Parathyroid adenoma (tissue), 2 donors: ENCODE measurements at regions not wholly inside any gene's neighbourhood (a gene's known extent, or its start where the extent isn't known, plus 50 kb on each side); places are given as distances from the start of the nearest gene placed in this dataset.

Experiments used
- H2AFZ ChIP-seq: fragments of 300-600 bp; sonication (generic); one replicate; pipeline ENCODE4 v1.7.0; 2017; ENCODE audit warnings: antibody characterized with exemption, mild to moderate bottlenecking
- H3K27ac ChIP-seq: fragments of 300-600 bp; sonication (generic); one replicate; pipeline ENCODE4 v1.7.0; 2017
- H3K27me3 ChIP-seq: fragments of 300-600 bp; sonication (generic); one replicate; pipeline ENCODE4 v1.7.0; 2017; ENCODE audit warnings: low read length; ENCODE audit not compliant: control insufficient read depth, insufficient read depth
- H3K36me3 ChIP-seq: fragments of 300-600 bp; sonication (generic); one replicate; pipeline ENCODE4 v1.7.0; 2017; ENCODE audit warnings: low read length; ENCODE audit not compliant: control insufficient read depth, insufficient read depth
- H3K4me1 ChIP-seq: fragments of 300-600 bp; sonication (generic); one replicate; pipeline ENCODE4 v1.7.0; 2017; ENCODE audit warnings: control low read depth
- H3K4me2 ChIP-seq: fragments of 300-600 bp; sonication (generic); one replicate; pipeline ENCODE4 v1.7.0; 2017; ENCODE audit warnings: low read length
- H3K4me3 ChIP-seq: fragments of 300-600 bp; sonication (generic); one replicate; pipeline ENCODE4 v1.7.0; 2017; ENCODE audit warnings: low read depth, low read length
- H3K79me2 ChIP-seq: fragments of 300-600 bp; sonication (generic); one replicate; pipeline ENCODE4 v1.7.0; 2017; ENCODE audit warnings: control low read depth
- H3K9ac ChIP-seq: fragments of 300-600 bp; sonication (generic); one replicate; pipeline ENCODE4 v1.7.0; 2017; ENCODE audit warnings: mild to moderate bottlenecking
- H3K9me3 ChIP-seq: fragments of 300-600 bp; sonication (generic); one replicate; pipeline ENCODE4 v1.7.0; 2017; ENCODE audit warnings: low read length; ENCODE audit not compliant: control insufficient read depth
- TF ChIP-seq, protein P1 (sequence below): fragments of 300-600 bp; sonication (generic); IDR thresholded peaks from one replicate; pipeline ENCODE4 v1.7.0; 2017; ENCODE audit warnings: antibody characterized with exemption, mild to moderate bottlenecking
- donor health status: primary hyperparathyroidism.

DNA sequence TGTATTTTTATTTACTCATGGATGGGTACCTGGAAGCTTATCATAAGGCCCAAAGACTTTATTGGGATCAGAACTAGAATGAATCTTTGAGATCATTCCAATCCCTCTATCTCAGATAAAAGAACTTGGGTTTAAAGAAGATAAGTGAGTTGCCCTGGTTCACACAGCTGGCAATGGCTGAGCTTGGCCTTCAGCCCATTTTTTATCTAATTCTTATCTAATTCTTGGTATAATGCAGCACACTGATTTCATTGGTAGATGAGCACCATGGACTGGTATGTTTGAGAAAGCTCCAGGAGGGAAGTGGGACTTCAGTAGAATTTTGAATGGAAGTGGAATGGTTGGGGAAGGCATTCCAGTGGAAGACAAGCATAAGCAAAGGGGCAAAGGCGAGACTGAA is 558.9 kb downstream of the REEP3 start:
- H3K9ac ChIP-seq = no peak overlapping the region
- no peak overlapping the region for H3K4me2 ChIP-seq
- H3K27ac ChIP-seq = no peak overlapping the region
- H2AFZ ChIP-seq = no peak overlapping the region
- no peaks in the 10 kb centered on the region for H3K4me1 ChIP-seq
- H3K27me3 ChIP-seq = no peaks in the 10 kb centered on the region
- no peak overlapping the region for H3K4me3 ChIP-seq
- TF ChIP-seq, protein P1, sequence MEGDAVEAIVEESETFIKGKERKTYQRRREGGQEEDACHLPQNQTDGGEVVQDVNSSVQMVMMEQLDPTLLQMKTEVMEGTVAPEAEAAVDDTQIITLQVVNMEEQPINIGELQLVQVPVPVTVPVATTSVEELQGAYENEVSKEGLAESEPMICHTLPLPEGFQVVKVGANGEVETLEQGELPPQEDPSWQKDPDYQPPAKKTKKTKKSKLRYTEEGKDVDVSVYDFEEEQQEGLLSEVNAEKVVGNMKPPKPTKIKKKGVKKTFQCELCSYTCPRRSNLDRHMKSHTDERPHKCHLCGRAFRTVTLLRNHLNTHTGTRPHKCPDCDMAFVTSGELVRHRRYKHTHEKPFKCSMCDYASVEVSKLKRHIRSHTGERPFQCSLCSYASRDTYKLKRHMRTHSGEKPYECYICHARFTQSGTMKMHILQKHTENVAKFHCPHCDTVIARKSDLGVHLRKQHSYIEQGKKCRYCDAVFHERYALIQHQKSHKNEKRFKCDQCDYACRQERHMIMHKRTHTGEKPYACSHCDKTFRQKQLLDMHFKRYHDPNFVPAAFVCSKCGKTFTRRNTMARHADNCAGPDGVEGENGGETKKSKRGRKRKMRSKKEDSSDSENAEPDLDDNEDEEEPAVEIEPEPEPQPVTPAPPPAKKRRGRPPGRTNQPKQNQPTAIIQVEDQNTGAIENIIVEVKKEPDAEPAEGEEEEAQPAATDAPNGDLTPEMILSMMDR = no peak
- no peaks in the 10 kb centered on the region for H3K36me3 ChIP-seq
- no peaks in the 10 kb centered on the region for H3K79me2 ChIP-seq
- H3K9me3 ChIP-seq = no peaks in the 10 kb centered on the region

DNA sequence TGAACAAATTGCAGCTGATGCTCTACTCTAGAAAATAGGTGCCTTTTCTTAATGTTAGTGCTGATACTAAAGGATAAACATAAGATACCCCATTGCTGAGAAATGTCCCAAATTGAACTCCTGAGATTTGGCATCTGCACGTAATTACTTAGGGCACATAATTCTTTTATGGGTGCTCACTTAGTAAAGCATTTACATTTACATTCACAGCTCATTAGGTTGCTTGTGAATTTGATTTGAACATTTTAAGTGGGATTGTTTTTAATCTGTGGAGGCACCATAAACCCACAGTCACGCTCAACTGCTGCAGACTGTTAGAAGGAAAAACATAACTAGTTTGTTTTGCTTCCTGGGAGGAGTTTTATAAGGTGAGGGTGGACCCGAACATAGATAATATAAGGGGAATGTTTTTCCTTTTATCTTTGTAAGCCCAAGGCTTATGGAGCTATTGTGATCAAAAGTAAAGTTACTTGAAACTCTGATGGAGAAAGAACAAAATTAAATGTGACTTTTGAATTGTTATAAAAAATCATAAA is 560.8 kb downstream of the REEP3 start:
- Histone ChIP-seq H3K9me3 (no peaks in the 10 kb centered on the region), H2AFZ (no peak overlapping the region), H3K27ac (no peak overlapping the region), H3K4me3 (no peak overlapping the region), H3K36me3 (no peaks in the 10 kb centered on the region), H3K4me2 (no peak overlapping the region), H3K4me1 (no peaks in the 10 kb centered on the region), H3K79me2 (no peaks in the 10 kb centered on the region), H3K9ac (no peak overlapping the region), H3K27me3 (no peaks in the 10 kb centered on the region)
- TF ChIP-seq, protein P1 = no peak

DNA sequence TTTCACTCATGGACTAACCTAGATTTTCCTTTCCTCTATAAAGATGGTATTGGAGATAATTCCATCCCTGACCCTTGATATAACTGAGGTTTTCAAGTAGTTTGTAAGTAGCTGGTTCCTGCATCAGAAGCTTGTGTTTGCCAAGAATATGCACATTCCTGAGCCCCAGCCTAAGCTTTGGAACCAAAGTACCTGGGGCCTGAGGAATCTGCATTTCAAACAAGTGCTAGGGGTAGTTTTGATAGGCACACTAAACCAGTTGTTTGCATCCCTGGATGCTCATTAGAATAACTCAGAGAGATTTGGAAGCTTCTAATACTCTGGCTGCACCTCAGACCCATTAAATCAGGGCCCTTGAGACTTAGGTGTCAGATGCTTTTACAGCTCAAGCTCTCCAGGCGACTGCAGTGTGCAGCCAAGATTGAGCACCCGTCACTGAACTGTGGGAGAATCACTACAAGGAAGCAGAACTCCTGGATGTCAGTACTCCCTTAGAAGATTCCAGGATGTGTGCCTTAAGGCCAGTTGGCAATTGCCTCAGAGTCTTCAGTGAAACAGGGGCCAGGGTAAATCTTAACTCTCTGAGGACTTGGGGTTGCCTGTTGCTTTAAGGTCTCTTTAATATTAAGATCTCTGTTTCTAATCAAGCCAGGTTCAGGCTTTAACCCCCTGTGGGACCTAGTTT is 565.0 kb downstream of the REEP3 start:
- H3K9ac ChIP-seq = no peak overlapping the region
- TF ChIP-seq, protein P1 = no peak
- no peaks in the 10 kb centered on the region for H3K36me3 ChIP-seq
- no peaks in the 10 kb centered on the region for H3K79me2 ChIP-seq
- H3K27ac ChIP-seq = no peak overlapping the region
- no peak overlapping the region for H2AFZ ChIP-seq
- H3K4me1 ChIP-seq = no peaks in the 10 kb centered on the region
- no peaks in the 10 kb centered on the region for H3K9me3 ChIP-seq
- H3K4me2 ChIP-seq = no peak overlapping the region
- H3K4me3 ChIP-seq = no peak overlapping the region
- no peaks in the 10 kb centered on the region for H3K27me3 ChIP-seq

DNA sequence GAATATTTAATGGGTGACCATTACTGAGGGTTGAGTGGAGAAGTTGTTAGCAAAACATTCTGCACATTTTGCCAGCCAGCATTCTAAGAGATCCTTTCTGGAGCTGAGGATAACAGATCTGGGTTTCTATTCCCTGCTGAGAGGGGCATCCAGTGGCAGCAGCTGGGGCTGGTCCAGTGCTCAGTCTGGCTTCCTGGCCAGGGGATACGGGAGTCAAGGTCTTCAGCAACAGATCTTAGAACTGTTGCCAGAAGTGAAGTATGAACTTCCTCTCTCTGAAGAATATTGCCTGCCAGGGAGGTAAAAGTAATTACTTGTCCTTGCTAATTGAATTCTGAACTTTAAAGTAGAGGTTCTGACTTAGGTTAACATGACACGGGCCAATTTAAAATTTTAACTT is 568.4 kb downstream of the REEP3 start:
- no peak overlapping the region for H3K4me3 ChIP-seq
- TF ChIP-seq, protein P1 = no peak
- H3K9me3 ChIP-seq = no peaks in the 10 kb centered on the region
- H3K36me3 ChIP-seq = no peaks in the 10 kb centered on the region
- H3K4me2 ChIP-seq = no peak overlapping the region
- H3K27me3 ChIP-seq = no peaks in the 10 kb centered on the region
- no peak overlapping the region for H3K27ac ChIP-seq
- H2AFZ ChIP-seq = no peak overlapping the region
- no peak overlapping the region for H3K9ac ChIP-seq
- no peaks in the 10 kb centered on the region for H3K4me1 ChIP-seq
- no peaks in the 10 kb centered on the region for H3K79me2 ChIP-seq

DNA sequence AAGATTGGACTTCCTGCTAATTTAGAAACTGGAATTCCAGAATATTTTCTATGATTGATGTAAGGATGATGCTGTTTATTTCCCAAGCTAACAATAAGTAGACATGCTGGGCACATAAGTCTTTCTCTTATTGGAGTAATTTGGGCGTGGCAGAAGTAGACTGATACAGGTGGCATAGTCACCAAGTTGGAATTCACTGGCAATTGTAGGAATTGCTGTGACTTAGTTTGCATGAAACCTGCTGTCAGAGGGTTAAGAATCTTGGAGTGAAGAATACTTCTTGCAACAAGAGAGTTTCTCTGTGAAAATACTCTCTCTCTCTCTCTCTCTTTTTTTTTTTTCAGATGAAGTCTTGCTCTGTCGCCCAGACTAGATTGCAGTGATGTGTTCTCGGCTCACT is 569.7 kb downstream of the REEP3 start:
- Histone ChIP-seq H3K27me3 (no peaks in the 10 kb centered on the region), H3K79me2 (no peaks in the 10 kb centered on the region), H3K9ac (no peak overlapping the region), H3K9me3 (no peaks in the 10 kb centered on the region), H3K36me3 (no peaks in the 10 kb centered on the region), H2AFZ (no peak overlapping the region), H3K4me1 (no peaks in the 10 kb centered on the region), H3K27ac (no peak overlapping the region), H3K4me3 (no peak overlapping the region), H3K4me2 (no peak overlapping the region)
- TF ChIP-seq, protein P1 = no peak
